ENCODE measurements at regions not wholly inside any gene's neighbourhood (a gene's known extent, or its start where the extent isn't known, plus 50 kb on each side); places are given as distances from the start of the nearest gene placed in this dataset.
"Not testable (repeated sequence)": the region's sequence is repeated elsewhere in the genome, so short reads cannot be mapped to it uniquely, and the experiment has no call there.

GRCh38 chr2:10223932-10224720 is 78.6 kb upstream of the HPCAL1 start:
- no peak for DNase-seq (ENCODE audit: low spot score)

GRCh38 chr2:10224734-10225133 is 78.0 kb upstream of the HPCAL1 start:
- no peak for DNase-seq (ENCODE audit: low spot score)

GRCh38 chr2:10225291-10226037 is 77.2 kb upstream of the HPCAL1 start:
- no peak for DNase-seq (ENCODE audit: low spot score)

GRCh38 chr2:10226038-10226724 is 76.5 kb upstream of the HPCAL1 start:
- no peak for DNase-seq (ENCODE audit: low spot score)

GRCh38 chr2:10228611-10229365 is 73.9 kb upstream of the HPCAL1 start:
- DNase-seq (ENCODE audit: low spot score): no peak

GRCh38 chr2:10229462-10230099 is 73.1 kb upstream of the HPCAL1 start:
- no peak for DNase-seq (ENCODE audit: low spot score)

GRCh38 chr2:10230499-10230898 is 72.2 kb upstream of the HPCAL1 start:
- no peak for DNase-seq (ENCODE audit: low spot score)

GRCh38 chr2:10230921-10231320 is 71.8 kb upstream of the HPCAL1 start:
- not testable (repeated sequence) for DNase-seq (ENCODE audit: low spot score)

- DNase-seq (ENCODE audit: low spot score): no peak
Measured at GRCh38 chr2:10231551-10232085, 71.1 kb upstream of the HPCAL1 start.

GRCh38 chr2:10232096-10232815 is 70.4 kb upstream of the HPCAL1 start:
- no peak for DNase-seq (ENCODE audit: low spot score)

- DNase-seq (ENCODE audit: low spot score): no peak
Measured at GRCh38 chr2:10233131-10234012, 69.3 kb upstream of the HPCAL1 start.

GRCh38 chr2:10234013-10234306 is 68.7 kb upstream of the HPCAL1 start:
- no peak for DNase-seq (ENCODE audit: low spot score)

- DNase-seq (ENCODE audit: low spot score): no peak
Measured at GRCh38 chr2:10234409-10235094, 68.2 kb upstream of the HPCAL1 start.

GRCh38 chr2:10235099-10235908 is 67.4 kb upstream of the HPCAL1 start:
- no peak for DNase-seq (ENCODE audit: low spot score)

- DNase-seq (ENCODE audit: low spot score): no peak
Measured at GRCh38 chr2:10235909-10236550, 66.7 kb upstream of the HPCAL1 start.

GRCh38 chr2:10236571-10237391 is 65.9 kb upstream of the HPCAL1 start:
- no peak for DNase-seq (ENCODE audit: low spot score)
